ENCODE measurements at regions not wholly inside any gene's neighbourhood (a gene's known extent, or its start where the extent isn't known, plus 50 kb on each side); places are given as distances from the start of the nearest gene placed in this dataset.
"Not testable (repeated sequence)": the region's sequence is repeated elsewhere in the genome, so short reads cannot be mapped to it uniquely, and the experiment has no call there.

DNA sequence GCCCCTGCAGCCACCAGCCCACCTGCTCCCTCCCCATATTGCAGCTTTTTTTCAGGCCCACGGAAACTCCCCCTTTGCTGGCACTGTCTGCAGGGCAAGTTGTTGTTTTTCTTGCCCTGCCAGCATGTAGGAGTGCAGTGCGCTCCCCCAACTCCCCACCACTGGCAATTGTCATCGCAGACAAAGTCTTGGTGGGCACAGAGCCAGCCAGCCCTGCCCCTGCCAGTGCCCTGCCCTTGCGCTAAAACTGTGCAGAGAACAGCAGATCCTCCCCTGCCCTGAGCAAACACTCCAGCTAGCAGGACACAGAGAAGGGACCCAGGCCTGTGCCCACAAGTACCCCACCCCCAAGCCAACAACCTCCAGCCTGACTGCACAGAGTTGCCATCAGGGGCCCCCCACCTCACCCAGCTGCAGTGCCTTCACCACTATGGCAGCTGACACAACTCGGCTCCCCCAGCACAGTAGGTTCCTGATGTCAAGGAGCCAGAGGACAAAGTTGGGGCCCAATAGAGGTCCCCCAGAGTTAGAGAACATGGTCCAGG is 158.1 kb upstream of the ARHGAP42 start:
- CTCF ChIA-PET = interaction anchor here (0.7 to 1.5 kb wide), 3 partner anchors 11 to 19 kb away, joined by 3 to 4 read pairs (median 3); no protein-coding TSS in a partner anchor
- TF ChIP-seq, protein P1, sequence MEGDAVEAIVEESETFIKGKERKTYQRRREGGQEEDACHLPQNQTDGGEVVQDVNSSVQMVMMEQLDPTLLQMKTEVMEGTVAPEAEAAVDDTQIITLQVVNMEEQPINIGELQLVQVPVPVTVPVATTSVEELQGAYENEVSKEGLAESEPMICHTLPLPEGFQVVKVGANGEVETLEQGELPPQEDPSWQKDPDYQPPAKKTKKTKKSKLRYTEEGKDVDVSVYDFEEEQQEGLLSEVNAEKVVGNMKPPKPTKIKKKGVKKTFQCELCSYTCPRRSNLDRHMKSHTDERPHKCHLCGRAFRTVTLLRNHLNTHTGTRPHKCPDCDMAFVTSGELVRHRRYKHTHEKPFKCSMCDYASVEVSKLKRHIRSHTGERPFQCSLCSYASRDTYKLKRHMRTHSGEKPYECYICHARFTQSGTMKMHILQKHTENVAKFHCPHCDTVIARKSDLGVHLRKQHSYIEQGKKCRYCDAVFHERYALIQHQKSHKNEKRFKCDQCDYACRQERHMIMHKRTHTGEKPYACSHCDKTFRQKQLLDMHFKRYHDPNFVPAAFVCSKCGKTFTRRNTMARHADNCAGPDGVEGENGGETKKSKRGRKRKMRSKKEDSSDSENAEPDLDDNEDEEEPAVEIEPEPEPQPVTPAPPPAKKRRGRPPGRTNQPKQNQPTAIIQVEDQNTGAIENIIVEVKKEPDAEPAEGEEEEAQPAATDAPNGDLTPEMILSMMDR (IDR thresholded peaks at IDR 0.05; ENCODE audit: control extremely low read depth, extremely low read depth, low read depth, missing control alignments) = no peak
- POLR2A ChIA-PET = no interaction called here
- DNase-seq (ENCODE audit: extremely low spot score) = no peak

DNA sequence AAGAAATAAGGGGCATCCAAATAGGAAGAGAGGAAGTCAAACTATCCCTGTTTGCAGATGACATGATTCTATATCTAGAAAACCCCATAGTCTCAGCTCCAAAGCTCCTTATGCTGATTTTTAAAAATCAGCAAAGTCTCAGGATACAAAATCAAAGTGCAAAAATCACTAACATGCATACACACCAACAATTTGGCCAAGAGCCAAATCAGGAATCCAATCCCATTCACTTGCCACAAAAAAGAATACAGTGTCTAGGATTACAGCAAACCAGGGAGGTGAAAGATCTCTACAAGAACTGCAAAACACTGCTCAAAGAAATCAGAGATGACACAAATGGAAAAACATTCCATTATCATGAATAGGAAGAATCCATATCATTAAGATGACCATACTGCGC is 155.8 kb upstream of the ARHGAP42 start:
- DNase-seq (ENCODE audit: extremely low spot score); POLR2A ChIA-PET: not testable (repeated sequence)
- CTCF ChIA-PET = interaction anchor here (1.5 kb wide), 1 partner anchor 46 kb away, joined by 5 read pairs; no protein-coding TSS in a partner anchor

DNA sequence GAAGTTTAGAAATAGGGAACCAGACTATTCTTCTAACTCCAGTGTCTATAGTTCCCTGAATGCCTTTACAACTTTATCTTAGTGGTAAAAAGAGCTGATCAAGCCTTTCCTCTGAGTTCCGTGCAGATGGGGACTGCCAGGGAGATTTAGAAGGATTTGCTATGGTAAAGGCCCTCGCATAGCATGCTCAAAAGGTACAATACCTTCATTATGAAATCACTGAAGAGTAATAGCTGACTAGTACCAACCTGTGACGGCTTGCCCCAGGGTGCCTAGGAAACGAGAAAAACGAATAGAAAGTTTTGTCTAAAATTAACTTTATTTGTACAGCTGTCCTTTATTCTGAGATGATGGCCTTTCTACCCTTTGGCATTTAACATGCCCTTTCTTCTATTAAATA is 150.1 kb upstream of the ARHGAP42 start:
- TF ChIP-seq, protein P1 (IDR thresholded peaks at IDR 0.05; ENCODE audit: control extremely low read depth, extremely low read depth, low read depth, missing control alignments) = no peak
- CTCF ChIA-PET = no interaction called here
- DNase-seq (ENCODE audit: extremely low spot score) = no peak
- POLR2A ChIA-PET = no interaction called here

DNA sequence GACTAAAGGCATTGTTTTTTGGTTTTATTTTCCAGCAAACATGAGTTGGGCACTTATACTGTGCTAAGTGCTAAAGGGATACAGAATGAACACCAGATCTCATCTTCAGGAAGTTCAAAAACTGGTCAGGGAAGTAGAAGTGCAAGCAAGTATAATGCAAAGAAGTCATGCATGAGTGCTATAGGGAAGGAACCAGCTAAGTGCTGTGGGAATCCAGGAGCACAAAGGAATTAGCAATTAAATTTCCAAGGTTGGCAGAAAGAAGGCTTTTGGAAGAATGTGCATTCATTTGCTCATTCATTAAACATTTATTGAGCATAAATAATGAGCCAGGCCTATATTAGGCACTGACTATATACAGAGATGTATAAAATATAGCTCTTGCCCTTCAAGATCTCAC is 143.7 kb upstream of the ARHGAP42 start:
- TF ChIP-seq, protein P1 (IDR thresholded peaks at IDR 0.05; ENCODE audit: control extremely low read depth, extremely low read depth, low read depth, missing control alignments) = no peak
- CTCF ChIA-PET = interaction anchor here (0.8 to 1.6 kb wide), 4 partner anchors 10 to 33 kb away, joined by 3 to 6 read pairs (median 4); no protein-coding TSS in a partner anchor
- POLR2A ChIA-PET = no interaction called here
- DNase-seq (ENCODE audit: extremely low spot score) = no peak

DNA sequence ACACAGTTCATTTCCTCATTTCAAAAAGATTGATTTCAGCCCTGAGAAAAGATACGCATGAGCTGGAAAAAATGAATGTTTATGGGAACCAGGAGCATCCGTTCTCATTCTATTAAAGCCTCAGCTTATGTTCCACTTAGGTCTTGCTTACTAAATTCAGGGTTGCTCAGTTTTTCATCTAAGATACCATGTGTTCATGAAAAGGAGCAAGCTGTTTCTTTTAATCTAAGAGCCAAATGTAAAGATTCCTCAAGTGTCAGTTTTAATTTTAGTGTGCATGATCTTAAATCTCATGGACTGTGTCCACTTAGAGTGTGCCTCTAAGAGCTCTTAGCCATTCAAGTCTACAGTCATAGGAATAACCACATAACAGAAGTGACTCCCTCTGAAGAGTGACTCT is 141.5 kb upstream of the ARHGAP42 start:
- ChIA-PET CTCF (no interaction called here), POLR2A (no interaction called here)
- DNase-seq (ENCODE audit: extremely low spot score) = no peak
- TF ChIP-seq, protein P1 (IDR thresholded peaks at IDR 0.05; ENCODE audit: control extremely low read depth, extremely low read depth, low read depth, missing control alignments) = no peak

DNA sequence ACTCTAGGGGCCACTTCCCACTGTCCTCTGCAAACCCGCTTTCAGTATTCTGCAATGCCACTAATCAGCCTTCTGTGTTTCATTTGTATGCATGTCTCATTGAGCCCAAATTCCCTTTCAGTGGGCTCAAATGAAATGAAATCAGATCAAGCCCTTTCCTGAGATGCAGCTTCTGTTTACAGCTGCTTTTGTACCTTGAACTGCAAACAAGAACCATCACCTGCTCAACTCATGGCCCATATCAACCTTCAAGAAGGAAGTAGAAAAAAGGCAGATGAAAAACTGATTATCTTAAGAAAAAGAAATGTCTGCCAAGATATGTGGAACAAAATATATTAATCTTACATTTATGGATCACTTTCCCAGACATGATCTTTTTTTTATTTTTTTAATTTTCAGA is 141.1 kb upstream of the ARHGAP42 start:
- ChIA-PET CTCF (no interaction called here), POLR2A (no interaction called here)
- TF ChIP-seq, protein P1 (IDR thresholded peaks at IDR 0.05; ENCODE audit: control extremely low read depth, extremely low read depth, low read depth, missing control alignments) = no peak
- DNase-seq (ENCODE audit: extremely low spot score) = no peak

DNA sequence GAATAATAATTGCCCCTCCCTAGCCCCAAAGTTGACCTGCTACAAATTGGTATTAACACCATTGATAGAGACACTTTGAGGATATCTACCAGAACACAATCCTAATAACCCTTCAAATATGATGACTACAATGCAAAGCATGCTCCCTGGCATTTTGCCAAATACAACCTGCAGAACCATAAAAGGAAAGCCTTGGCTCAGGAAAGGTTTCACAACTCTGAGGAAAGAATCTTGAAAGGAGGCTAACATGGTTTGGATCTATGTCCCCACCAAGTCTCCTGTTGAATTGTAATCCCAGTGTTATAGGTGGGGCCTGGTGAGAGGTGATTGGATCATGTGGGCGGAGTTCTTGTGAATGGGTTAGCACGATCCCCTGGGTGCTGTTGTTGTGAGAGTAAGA is 140.4 kb upstream of the ARHGAP42 start:
- ChIA-PET POLR2A (no interaction called here), CTCF (no interaction called here)
- TF ChIP-seq, protein P1 (IDR thresholded peaks at IDR 0.05; ENCODE audit: control extremely low read depth, extremely low read depth, low read depth, missing control alignments) = no peak
- DNase-seq (ENCODE audit: extremely low spot score) = no peak

All from GM10248 (cell line).